ENCODE measurements at regions not wholly inside any gene's neighbourhood (a gene's known extent, or its start where the extent isn't known, plus 50 kb on each side); places are given as distances from the start of the nearest gene placed in this dataset.

DNA sequence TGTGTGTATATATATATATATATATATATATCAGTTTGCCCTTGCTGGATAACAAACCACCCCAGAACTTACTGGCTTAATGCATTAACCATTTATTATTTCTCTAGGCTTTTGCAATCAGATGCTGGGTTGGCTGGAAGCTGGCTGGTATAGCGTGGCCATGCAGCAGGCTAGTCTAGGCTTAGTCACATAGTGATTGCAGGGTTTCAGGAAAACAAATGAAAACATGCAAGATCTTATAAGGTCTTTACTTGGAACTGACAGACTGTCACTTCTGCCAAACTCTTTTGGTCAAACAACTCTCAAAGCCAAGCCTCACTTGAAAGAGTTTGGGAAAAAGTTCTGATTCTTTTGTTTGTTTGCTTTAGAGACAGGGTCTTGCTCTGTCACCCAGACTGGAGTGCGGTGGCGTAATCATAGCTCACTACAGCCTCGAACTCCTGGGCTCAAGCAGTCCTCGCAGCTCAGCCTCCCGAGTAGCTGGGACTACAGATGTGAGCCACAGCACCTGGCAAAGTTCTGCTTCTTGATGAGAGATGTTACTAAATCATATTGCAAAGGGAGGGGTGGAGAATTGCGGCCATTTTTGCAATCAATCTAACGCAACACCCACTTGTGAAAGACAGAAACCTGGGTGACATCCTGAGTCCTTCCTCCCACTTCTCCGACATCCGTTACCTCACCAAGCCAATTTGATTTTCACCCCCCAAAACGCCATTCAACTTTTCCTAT lies 58.7 kb upstream of the SMOX start:
- DNase-seq: peak in 3 of 7 donors; percentile 9 to 50 (median 21)
- intact Hi-C loops (cut with DNase I): loop anchor here (5.0 kb wide), 3 partner anchors 73 to 203 kb away; partner anchors contain the start of genes PANK2 (in 1 of the 2) and RNF24 (in 1 of the 2)
- no peaks in the 10 kb centered on the region for H3K36me3 ChIP-seq (replicated peaks in 1 of 2)
- no peaks in the 10 kb centered on the region for H3K9me3 ChIP-seq (replicated peaks in 1 of 3)
- no peaks in the 10 kb centered on the region for H3K27me3 ChIP-seq
- no peak overlapping the region for H3K4me3 ChIP-seq
- peaks cover 5% of the 10 kb centered on the region in 2 donors for H3K4me1 ChIP-seq (replicated peaks in 1 of 2)
- 76 to 87% (median 81%) methylated on average over 11 of the region's 11 CpGs for WGBS, 4 donors
- no peak overlapping the region for H3K27ac ChIP-seq
- TF ChIP-seq, protein P1, sequence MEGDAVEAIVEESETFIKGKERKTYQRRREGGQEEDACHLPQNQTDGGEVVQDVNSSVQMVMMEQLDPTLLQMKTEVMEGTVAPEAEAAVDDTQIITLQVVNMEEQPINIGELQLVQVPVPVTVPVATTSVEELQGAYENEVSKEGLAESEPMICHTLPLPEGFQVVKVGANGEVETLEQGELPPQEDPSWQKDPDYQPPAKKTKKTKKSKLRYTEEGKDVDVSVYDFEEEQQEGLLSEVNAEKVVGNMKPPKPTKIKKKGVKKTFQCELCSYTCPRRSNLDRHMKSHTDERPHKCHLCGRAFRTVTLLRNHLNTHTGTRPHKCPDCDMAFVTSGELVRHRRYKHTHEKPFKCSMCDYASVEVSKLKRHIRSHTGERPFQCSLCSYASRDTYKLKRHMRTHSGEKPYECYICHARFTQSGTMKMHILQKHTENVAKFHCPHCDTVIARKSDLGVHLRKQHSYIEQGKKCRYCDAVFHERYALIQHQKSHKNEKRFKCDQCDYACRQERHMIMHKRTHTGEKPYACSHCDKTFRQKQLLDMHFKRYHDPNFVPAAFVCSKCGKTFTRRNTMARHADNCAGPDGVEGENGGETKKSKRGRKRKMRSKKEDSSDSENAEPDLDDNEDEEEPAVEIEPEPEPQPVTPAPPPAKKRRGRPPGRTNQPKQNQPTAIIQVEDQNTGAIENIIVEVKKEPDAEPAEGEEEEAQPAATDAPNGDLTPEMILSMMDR (IDR thresholded peaks at IDR 0.05): no peak
- no peak for TF ChIP-seq POLR2A (IDR thresholded peaks at IDR 0.05)

DNA sequence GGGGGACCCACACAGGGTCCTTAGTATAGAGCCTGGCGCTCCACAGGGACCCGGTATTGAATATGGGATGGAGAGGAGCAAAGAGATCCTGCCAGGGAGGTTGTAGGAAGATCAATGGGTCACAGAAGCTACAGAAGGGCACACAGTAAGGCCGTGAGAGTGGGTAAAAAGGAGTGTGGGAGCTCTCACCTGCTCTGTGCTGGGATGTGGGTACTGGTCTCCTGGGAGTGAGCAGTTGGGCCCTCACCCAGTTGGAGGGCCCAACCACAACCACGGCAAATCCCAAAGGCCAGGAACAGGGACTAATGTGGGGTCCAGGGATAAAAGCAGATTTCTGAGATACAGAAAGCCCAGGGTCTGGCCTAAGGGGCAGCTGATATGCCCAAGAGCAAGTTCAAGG lies 59.9 kb upstream of the SMOX start:
- no peaks in the 10 kb centered on the region for H3K9me3 ChIP-seq (replicated peaks in 1 of 3)
- no peaks in the 10 kb centered on the region for H3K27me3 ChIP-seq
- 93 to 96% (median 95%) methylated on average over 4 of the region's 4 CpGs for WGBS, 4 donors
- TF ChIP-seq, protein P1 (IDR thresholded peaks at IDR 0.05): no peak
- no peak for TF ChIP-seq POLR2A (IDR thresholded peaks at IDR 0.05)
- intact Hi-C loops (cut with DNase I): loop anchor here in 1 of 2 donors (5.0 kb wide), 2 partner anchors 71 to 196 kb away; partner anchors contain the start of gene RNF24
- H3K4me3 ChIP-seq: no peak overlapping the region
- DNase-seq: peak in 5 of 7 donors; percentile 5 to 25 (median 8)
- H3K36me3 ChIP-seq (replicated peaks in 1 of 2): no peaks in the 10 kb centered on the region
- H3K4me1 ChIP-seq (replicated peaks in 1 of 2): peaks cover 5% of the 10 kb centered on the region in 2 donors
- H3K27ac ChIP-seq: no peak overlapping the region

DNA sequence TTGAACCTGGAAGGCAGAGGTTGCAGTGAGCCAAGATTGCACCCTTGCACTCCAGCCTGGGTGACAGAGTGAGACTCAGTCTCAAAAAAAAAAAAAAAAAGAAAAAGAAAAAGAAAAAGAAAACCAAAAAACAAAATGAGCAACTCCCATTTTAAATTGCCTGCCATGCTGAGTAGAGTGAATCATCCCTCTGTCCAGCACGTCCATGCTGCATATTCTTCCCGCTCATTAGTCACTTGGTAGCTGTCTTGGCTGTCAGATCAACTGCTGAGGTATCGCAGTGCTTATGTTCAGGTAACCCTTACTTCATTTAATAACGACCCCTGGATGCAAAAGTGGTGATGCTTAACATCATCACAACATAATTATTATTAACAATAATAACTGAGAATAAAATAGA lies 60.7 kb upstream of the SMOX start:
- TF ChIP-seq, protein P1 (IDR thresholded peaks at IDR 0.05): no peak
- TF ChIP-seq POLR2A (IDR thresholded peaks at IDR 0.05): no peak
- H3K36me3 ChIP-seq (replicated peaks in 1 of 2): no peaks in the 10 kb centered on the region
- H3K4me3 ChIP-seq: no peak overlapping the region
- H3K4me1 ChIP-seq (replicated peaks in 1 of 2): peaks cover 11% of the 10 kb centered on the region in 2 donors
- no peaks in the 10 kb centered on the region for H3K9me3 ChIP-seq (replicated peaks in 1 of 3)
- WGBS, 4 donors: 53 to 78% (median 66%) methylated on average over 4 of the region's 4 CpGs
- no peak overlapping the region for H3K27ac ChIP-seq
- DNase-seq: peak in 4 of 7 donors; percentile 2 to 10 (median 7)
- intact Hi-C loops (cut with DNase I): loop anchor here in 1 of 2 donors (5.0 kb wide), 2 partner anchors 71 to 196 kb away; partner anchors contain the start of gene RNF24
- no peaks in the 10 kb centered on the region for H3K27me3 ChIP-seq

DNA sequence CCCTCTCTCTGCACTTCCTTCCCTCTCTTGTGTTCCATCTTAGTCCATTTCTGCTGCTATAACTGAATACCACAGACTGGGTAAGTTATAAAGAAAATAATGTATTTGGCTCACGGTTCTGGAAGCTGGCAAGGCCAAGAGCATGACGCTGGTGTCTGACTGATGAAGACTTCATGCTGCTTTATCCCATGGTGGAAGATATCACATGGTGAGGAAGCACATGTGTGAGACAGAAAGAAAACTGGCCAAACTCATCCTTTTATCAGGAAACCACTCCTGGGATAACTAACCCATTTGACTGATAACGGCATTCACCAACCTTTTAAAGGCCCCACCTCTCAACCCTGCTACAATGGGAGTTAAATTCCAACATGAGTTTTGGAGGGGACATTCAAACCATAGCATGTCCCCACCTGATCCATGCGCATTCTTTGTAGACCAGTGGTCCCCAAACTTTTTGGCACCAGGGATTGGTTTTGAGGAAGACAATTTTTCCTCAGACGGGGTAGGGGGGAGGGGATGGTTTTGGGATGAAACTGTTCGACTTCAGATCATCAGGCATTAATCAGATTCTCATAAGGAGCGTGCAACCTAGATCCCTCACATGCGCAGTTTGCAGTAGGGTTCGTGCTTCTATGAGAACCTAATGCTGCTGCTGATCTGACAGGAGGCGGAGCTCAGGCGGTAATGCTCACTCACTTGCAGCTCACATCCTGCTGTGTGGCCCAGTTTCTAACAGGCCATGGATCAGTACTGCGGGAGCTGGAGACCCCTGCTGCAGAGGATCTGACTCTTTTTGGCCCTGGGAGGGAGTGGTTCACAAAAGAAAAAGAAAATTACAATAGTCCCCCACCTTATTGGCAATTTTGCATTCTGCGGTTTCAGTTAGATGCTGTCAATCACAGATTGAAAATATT lies 61.6 kb upstream of the SMOX start:
- intact Hi-C loops (cut with DNase I): loop anchor here in 1 of 2 donors (5.0 kb wide), 2 partner anchors 70 to 195 kb away; partner anchors contain the start of gene RNF24
- Histone ChIP-seq H3K4me1 (replicated peaks in 1 of 2) (peaks cover 15 to 18% of the 10 kb centered on the region in 2 donors), H3K36me3 (replicated peaks in 1 of 2) (no peaks in the 10 kb centered on the region), H3K27me3 (no peaks in the 10 kb centered on the region), H3K4me3 (no peak overlapping the region), H3K9me3 (replicated peaks in 1 of 3) (no peaks in the 10 kb centered on the region), H3K27ac (no peak overlapping the region)
- WGBS, 4 donors: 84 to 91% (median 88%) methylated on average over 10 to 13 of the region's 13 CpGs
- peak in 4 of 7 donors; percentile 12 to 49 (median 16) for DNase-seq
- TF ChIP-seq, protein P1 (IDR thresholded peaks at IDR 0.05): no peak
- TF ChIP-seq POLR2A (IDR thresholded peaks at IDR 0.05): no peak
